Nephron progenitor cell (in vitro differentiated cells): ENCODE measurements at regions not wholly inside any gene's neighbourhood (a gene's known extent, or its start where the extent isn't known, plus 50 kb on each side); places are given as distances from the start of the nearest gene placed in this dataset.

ENCODE experiments used
- DNase-seq: peaks from one replicate; pipeline ENCODE4 v3.0.0; 2021
- H3K27ac Mint-ChIP-seq: 2 replicates; pipeline ENCODE4 v1.8.0; 2021; ENCODE audit warnings: mild to moderate bottlenecking, moderate library complexity, mixed read lengths
- H3K27me3 Mint-ChIP-seq: 2 replicates; pipeline ENCODE4 v1.8.0; 2021; ENCODE audit warnings: mild to moderate bottlenecking, low read depth, mixed read lengths; ENCODE audit not compliant: poor library complexity
- H3K36me3 Mint-ChIP-seq: 2 replicates; pipeline ENCODE4 v1.8.0; 2021; ENCODE audit warnings: low read depth, mixed read lengths
- H3K4me1 Mint-ChIP-seq: 2 replicates; pipeline ENCODE4 v1.8.0; 2021; ENCODE audit warnings: mixed read lengths
- H3K4me3 Mint-ChIP-seq: 2 replicates; pipeline ENCODE4 v1.8.0; 2021; ENCODE audit warnings: mild to moderate bottlenecking, moderate library complexity, mixed read lengths
- H3K9me3 Mint-ChIP-seq: 2 replicates; pipeline ENCODE4 v1.8.0; 2021; ENCODE audit warnings: mild to moderate bottlenecking, moderate library complexity, mixed read lengths
- TF ChIP-seq, protein P1 (sequence below): fragments of 200-600 bp; sonication (generic); IDR thresholded peaks from 2 replicates; pipeline ENCODE4 v1.5.0; 2021; ENCODE audit warnings: antibody characterized with exemption

DNA sequence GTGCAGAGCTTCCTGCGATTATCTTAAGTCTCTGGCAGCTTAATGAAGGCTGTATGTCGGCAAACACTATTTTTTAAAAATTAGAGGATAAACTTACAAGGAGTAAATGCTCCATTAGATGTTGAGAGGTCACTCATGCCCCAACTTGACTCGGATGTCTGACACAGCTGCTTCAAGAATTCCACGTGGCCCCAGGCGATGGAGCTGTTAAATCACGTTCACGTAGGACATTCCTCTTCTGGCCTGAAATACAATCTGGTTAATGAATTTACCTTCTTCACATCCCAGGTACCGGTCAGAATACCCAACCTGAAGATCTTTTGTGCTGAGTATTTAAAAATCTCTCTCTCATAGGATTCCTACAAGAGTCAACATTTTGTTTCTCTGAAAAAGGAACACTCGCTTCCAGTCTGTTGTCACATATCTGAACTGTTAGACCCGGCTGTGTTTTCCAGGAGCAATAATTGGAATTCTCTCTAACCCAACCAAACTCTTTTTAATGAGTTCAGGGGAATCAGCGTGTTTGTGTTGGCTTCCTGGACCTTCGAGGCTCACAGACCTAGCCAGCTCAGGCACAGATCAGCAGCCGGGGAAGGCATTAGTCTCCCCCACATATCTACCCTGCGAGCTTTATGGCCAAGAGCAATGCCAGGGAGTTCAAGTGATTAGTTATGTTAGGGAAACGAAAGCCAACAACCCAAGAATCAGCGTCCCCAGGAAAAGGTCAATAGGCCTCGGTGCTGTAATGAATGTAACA is 284.9 kb downstream of the FGFR2 start:
- TF ChIP-seq, protein P1, sequence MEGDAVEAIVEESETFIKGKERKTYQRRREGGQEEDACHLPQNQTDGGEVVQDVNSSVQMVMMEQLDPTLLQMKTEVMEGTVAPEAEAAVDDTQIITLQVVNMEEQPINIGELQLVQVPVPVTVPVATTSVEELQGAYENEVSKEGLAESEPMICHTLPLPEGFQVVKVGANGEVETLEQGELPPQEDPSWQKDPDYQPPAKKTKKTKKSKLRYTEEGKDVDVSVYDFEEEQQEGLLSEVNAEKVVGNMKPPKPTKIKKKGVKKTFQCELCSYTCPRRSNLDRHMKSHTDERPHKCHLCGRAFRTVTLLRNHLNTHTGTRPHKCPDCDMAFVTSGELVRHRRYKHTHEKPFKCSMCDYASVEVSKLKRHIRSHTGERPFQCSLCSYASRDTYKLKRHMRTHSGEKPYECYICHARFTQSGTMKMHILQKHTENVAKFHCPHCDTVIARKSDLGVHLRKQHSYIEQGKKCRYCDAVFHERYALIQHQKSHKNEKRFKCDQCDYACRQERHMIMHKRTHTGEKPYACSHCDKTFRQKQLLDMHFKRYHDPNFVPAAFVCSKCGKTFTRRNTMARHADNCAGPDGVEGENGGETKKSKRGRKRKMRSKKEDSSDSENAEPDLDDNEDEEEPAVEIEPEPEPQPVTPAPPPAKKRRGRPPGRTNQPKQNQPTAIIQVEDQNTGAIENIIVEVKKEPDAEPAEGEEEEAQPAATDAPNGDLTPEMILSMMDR: no peak
- Mint-ChIP-seq H3K9me3 (peaks cover 14% of the 10 kb centered on the region), H3K27ac (peak overlapping the region; percentile 85), H3K4me1 (peaks cover 68% of the 10 kb centered on the region), H3K36me3 (peaks cover 5% of the 10 kb centered on the region), H3K27me3 (peaks cover 4% of the 10 kb centered on the region), H3K4me3 (peak overlapping the region; percentile 31)
- no peak for DNase-seq

DNA sequence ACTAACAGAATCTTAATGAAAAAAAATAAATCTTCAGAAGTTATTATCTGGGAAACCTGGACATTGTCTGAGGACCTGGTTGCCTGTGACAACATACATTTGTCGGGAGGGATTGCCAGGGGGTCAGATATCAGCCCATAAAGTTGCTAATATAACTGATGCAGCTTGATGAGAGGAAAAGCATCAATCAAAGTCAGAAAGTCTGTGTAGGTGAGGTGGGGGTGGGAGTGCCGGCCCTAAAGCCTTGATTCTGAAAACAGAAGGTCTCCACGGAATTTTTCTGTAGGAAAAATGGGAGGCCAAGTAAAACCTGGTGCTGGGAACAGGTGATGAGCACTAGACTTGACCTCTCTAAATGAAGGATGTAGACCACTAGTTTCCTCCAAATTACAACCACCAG is 281.8 kb downstream of the FGFR2 start:
- Mint-ChIP-seq H3K9me3 (peaks cover 25% of the 10 kb centered on the region), H3K4me3 (no peak overlapping the region), H3K27me3 (peaks cover 6% of the 10 kb centered on the region), H3K36me3 (peaks cover 14% of the 10 kb centered on the region), H3K27ac (no peak overlapping the region), H3K4me1 (peaks cover 46% of the 10 kb centered on the region)
- DNase-seq: no peak
- TF ChIP-seq, protein P1: no peak

DNA sequence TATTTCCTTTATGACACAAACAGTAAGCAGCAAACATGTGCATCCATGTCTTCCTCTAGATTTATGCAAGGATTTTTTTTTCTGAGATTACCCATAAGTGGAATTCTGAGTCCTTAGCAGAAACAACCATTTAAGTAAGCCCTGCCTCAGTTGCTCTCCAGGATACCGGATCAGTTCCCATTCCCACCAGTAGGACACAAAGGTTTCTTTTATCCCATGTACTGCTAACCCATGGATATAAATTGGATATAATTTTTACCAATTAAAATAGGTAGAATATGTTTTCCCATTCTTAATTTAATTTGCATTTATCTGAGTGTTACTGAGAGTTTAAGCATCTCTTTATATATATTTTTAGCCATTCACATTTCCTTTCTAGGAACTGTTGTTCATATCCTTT is 280.9 kb downstream of the FGFR2 start:
- no peak overlapping the region for H3K4me3 Mint-ChIP-seq
- TF ChIP-seq, protein P1: no peak
- peaks cover 25% of the 10 kb centered on the region for H3K9me3 Mint-ChIP-seq
- peaks cover 45% of the 10 kb centered on the region for H3K4me1 Mint-ChIP-seq
- peaks cover 14% of the 10 kb centered on the region for H3K36me3 Mint-ChIP-seq
- peaks cover 4% of the 10 kb centered on the region for H3K27me3 Mint-ChIP-seq
- H3K27ac Mint-ChIP-seq: no peak overlapping the region
- DNase-seq: no peak

DNA sequence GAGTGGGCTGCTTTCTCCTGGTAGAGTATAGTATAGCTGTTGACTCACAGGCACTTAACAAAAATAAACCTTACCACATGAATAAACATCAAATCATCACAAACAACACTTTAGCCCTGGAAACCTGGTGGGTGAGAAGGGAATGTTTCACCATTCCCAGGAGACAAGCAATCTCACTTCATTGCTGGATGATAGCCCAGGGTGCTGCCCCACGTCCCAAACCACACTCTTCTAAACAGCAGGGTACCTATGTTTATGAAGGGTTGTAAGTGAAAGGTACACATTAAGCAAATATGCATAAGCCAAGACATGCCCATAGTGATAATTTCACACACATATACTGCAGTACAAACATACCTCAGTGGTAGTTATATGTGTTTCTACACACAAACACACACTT is 276.2 kb downstream of the FGFR2 start:
- DNase-seq: no peak
- peaks cover 30% of the 10 kb centered on the region for H3K4me1 Mint-ChIP-seq

DNA sequence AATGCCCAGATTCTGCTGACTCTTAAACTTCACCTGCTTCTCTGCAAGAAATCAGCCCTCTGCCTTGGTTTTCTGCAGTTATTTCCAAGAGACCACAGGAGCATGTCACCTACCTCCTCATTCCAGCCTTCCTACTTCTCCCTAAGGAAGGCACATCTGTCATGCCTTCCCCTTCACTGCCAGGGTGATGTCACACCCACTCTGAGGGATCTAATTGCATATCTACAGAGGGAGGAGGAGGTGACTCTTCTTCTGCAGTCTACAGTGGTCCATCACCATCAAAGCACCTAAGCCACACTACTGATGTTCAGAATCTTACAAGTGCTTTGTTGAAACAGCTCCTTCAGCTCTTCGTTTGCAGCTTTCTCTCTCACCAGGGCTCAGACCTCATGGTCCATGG is 275.5 kb downstream of the FGFR2 start:
- peaks cover 23% of the 10 kb centered on the region for H3K9me3 Mint-ChIP-seq
- DNase-seq: no peak
- TF ChIP-seq, protein P1: no peak
- H3K27me3 Mint-ChIP-seq: peaks cover 10% of the 10 kb centered on the region
- H3K4me3 Mint-ChIP-seq: no peak overlapping the region
- H3K4me1 Mint-ChIP-seq: peaks cover 27% of the 10 kb centered on the region
- peaks cover 14% of the 10 kb centered on the region for H3K36me3 Mint-ChIP-seq
- H3K27ac Mint-ChIP-seq: no peak overlapping the region

More for the DNA sequence above, 276.2 kb downstream of the FGFR2 start:
- Mint-ChIP-seq H3K4me3 (no peak overlapping the region), H3K27ac (no peak overlapping the region), H3K27me3 (peaks cover 10% of the 10 kb centered on the region), H3K9me3 (peaks cover 25% of the 10 kb centered on the region), H3K36me3 (peaks cover 14% of the 10 kb centered on the region)
- TF ChIP-seq, protein P1: no peak

DNA sequence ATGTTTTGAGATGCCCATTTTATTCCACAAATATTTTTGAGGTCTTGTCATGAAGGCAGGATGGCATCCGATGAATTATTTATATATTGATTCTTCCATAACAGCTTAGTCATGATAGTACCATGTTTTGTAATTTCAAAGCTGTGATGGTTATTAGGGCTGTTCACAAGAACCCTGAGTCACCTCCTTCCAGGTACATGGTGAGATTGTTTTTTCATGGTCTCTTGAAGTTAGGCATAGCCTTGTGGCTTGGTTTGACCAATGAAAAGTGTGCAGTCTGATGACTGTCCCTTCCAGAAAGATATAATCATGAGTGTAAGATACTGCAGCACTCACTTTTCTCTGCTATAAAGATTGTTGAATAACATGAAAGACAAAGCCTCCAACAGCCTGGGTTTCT is 274.8 kb downstream of the FGFR2 start:
- TF ChIP-seq, protein P1: no peak
- H3K4me1 Mint-ChIP-seq: peaks cover 27% of the 10 kb centered on the region
- peaks cover 16% of the 10 kb centered on the region for H3K9me3 Mint-ChIP-seq
- no peak overlapping the region for H3K27ac Mint-ChIP-seq
- peaks cover 8% of the 10 kb centered on the region for H3K36me3 Mint-ChIP-seq
- peaks cover 10% of the 10 kb centered on the region for H3K27me3 Mint-ChIP-seq
- no peak overlapping the region for H3K4me3 Mint-ChIP-seq
- DNase-seq: no peak
